SK-N-SH (cell line): ENCODE measurements at regions not wholly inside any gene's neighbourhood (a gene's known extent, or its start where the extent isn't known, plus 50 kb on each side); places are given as distances from the start of the nearest gene placed in this dataset.

Experiments
- CTCF ChIA-PET: fragments of 300-600, 350-600 bp; formaldehyde crosslinking; extraction: SDS; loops from one replicate; lab custom pipeline; 2021; lab: Yijun Ruan, JAX
- POLR2A ChIA-PET: fragments of 350-600 bp; sonication (Branson Sonifier 250); formaldehyde crosslinking; extraction: SDS; loops from one replicate; lab custom pipeline; 2020; ENCODE audit warnings: antibody characterized with exemption, inconsistent platforms; lab: Yijun Ruan, JAX
- DNase-seq: peaks from one replicate; pipeline ENCODE4 v3.0.0; 2012
- H2AFZ ChIP-seq: fragments of 200-600 bp; sonication (generic); 2 replicates; pipeline ENCODE4 v1.8.1; 2016; ENCODE audit warnings: antibody characterized with exemption, mild to moderate bottlenecking, low read depth
- H3F3A ChIP-seq: fragments of 200-600 bp; sonication (generic); replicated peaks from 2 replicates; pipeline ENCODE3; 2016; ENCODE audit warnings: antibody characterized with exemption, mild to moderate bottlenecking; ENCODE audit not compliant: insufficient read depth
- H3K27ac ChIP-seq, 2 experiments: fragments of 200-500 bp in 1 of 2; fragments of 200-600 bp in 1 of 2; sonication (Bioruptor generic) in 1 of 2; sonication (generic), shearing (Covaris generic) in 1 of 2; 2 replicates each; pipeline versions ENCODE4 v1.5.1 to v1.6.1; 2014 to 2016; ENCODE audit warnings: low read depth in 2 of 2, inconsistent platforms in 1 of 2, low read length in 1 of 2, mild to moderate bottlenecking in 1 of 2, mixed read lengths in 1 of 2
- H3K27me3 ChIP-seq: fragments of 200-600 bp; sonication (generic), shearing (Covaris generic); 2 replicates; pipeline ENCODE4 v1.6.1; 2016; ENCODE audit warnings: mixed run types; ENCODE audit not compliant: insufficient read depth
- H3K36me3 ChIP-seq, 2 experiments: fragments of 200-500 bp in 1 of 2; fragments of 200-600 bp in 1 of 2; sonication (Bioruptor generic) in 1 of 2; sonication (generic) in 1 of 2; replicated peaks in 1 of 2; 2 replicates each; pipeline versions ENCODE3 to v1.5.1; 2014 to 2016; ENCODE audit warnings: low read length in 1 of 2, mild to moderate bottlenecking in 1 of 2; ENCODE audit not compliant: insufficient read depth in 2 of 2, control insufficient read depth in 1 of 2
- H3K4me1 ChIP-seq, 2 experiments: fragments of 200-500 bp in 1 of 2; fragments of 200-600 bp in 1 of 2; sonication (Bioruptor generic) in 1 of 2; sonication (generic), shearing (Covaris generic) in 1 of 2; 2 replicates each; pipeline versions ENCODE4 v1.5.1 to v1.6.1; 2014 to 2016; ENCODE audit warnings: low read depth in 1 of 2, low read length in 1 of 2, mixed run types in 1 of 2; ENCODE audit not compliant: insufficient read depth in 2 of 2, control insufficient read depth in 1 of 2
- H3K4me2 ChIP-seq: fragments of 200-600 bp; sonication (generic), shearing (Covaris generic); 2 replicates; pipeline ENCODE4 v1.6.1; 2017; ENCODE audit warnings: mixed run types
- H3K4me3 ChIP-seq, 2 experiments: fragments of 200-500 bp in 1 of 2; fragments of 200-600 bp in 1 of 2; sonication (Bioruptor generic) in 1 of 2; sonication (generic), shearing (Covaris generic) in 1 of 2; 2 replicates each; pipeline versions ENCODE4 v1.5.1 to v1.8.1; 2014 to 2016; ENCODE audit warnings: low read depth in 2 of 2, inconsistent platforms in 1 of 2, low read length in 1 of 2, mild to moderate bottlenecking in 1 of 2, mixed read lengths in 1 of 2, moderate library complexity in 1 of 2
- H3K79me2 ChIP-seq: fragments of 200-600 bp; sonication (generic); 2 replicates; pipeline ENCODE4 v1.8.1; 2017; ENCODE audit warnings: mild to moderate bottlenecking; ENCODE audit not compliant: insufficient read depth
- H3K9ac ChIP-seq: fragments of 200-600 bp; sonication (generic); 2 replicates; pipeline ENCODE4 v1.6.1; 2017; ENCODE audit warnings: mixed run types
- H3K9me2 ChIP-seq: fragments of 200-600 bp; sonication (generic); 2 replicates; pipeline ENCODE4 v1.6.1; 2017; ENCODE audit warnings: mixed run types
- H3K9me3 ChIP-seq: fragments of 200-600 bp; sonication (generic); 2 replicates; pipeline ENCODE4 v1.6.1; 2017; ENCODE audit warnings: mixed run types, mild to moderate bottlenecking, moderate library complexity
- H4K20me1 ChIP-seq: fragments of 200-600 bp; sonication (generic); 2 replicates; pipeline ENCODE4 v1.6.1; 2017; ENCODE audit warnings: mild to moderate bottlenecking, mixed run types; ENCODE audit not compliant: insufficient read depth
- EZH2phosphoT487 ChIP-seq: fragments of 200-600 bp; sonication (generic); IDR thresholded peaks from 2 replicates; pipeline ENCODE4 v1.6.1; 2017; ENCODE audit warnings: low read depth, mixed run types, mild to moderate bottlenecking, antibody characterized with exemption, moderate library complexity, borderline replicate concordance
- FOSL2 ChIP-seq: IDR thresholded peaks from 2 replicates; pipeline ENCODE4 v1.4.0; 2012; ENCODE audit warnings: low read depth, mild to moderate bottlenecking, moderate library complexity, borderline replicate concordance
- FOXJ3 ChIP-seq: sonication (generic); formaldehyde crosslinking; IDR thresholded peaks from 2 replicates; pipeline ENCODE4 v1.5.1; 2020; ENCODE audit warnings: mild to moderate bottlenecking, missing genetic modification reagents
- GATA2 ChIP-seq: sonication (generic); formaldehyde crosslinking; IDR thresholded peaks from 2 replicates; pipeline ENCODE4 v1.5.0; 2020; ENCODE audit warnings: mild to moderate bottlenecking, missing genetic modification reagents
- JUND ChIP-seq: IDR thresholded peaks from 2 replicates; pipeline ENCODE4 v1.4.0; 2012
- MAX ChIP-seq: IDR thresholded peaks from 2 replicates; pipeline ENCODE4 v1.4.0; 2012; ENCODE audit warnings: low read depth
- MEF2A ChIP-seq: IDR thresholded peaks from 2 replicates; pipeline ENCODE4 v1.4.0; 2012; ENCODE audit warnings: low read depth, borderline replicate concordance
- MXI1 ChIP-seq: IDR thresholded peaks from 2 replicates; pipeline ENCODE4 v1.6.1; 2012; ENCODE audit warnings: mild to moderate bottlenecking, low read depth, low read length, improper control_type of control experiment
- NFIC ChIP-seq: IDR thresholded peaks from 2 replicates; pipeline ENCODE4 v1.4.0; 2012; ENCODE audit warnings: borderline replicate concordance
- NRF1 ChIP-seq: IDR thresholded peaks from 2 replicates; pipeline ENCODE4 v1.6.1; 2012; ENCODE audit warnings: low read depth, mild to moderate bottlenecking, low read length
- RCOR1 ChIP-seq: fragments of 150-350 bp; IDR thresholded peaks from 2 replicates; pipeline ENCODE4 v1.6.1; 2017; ENCODE audit warnings: antibody characterized with exemption, low read length
- RFX5 ChIP-seq: IDR thresholded peaks from 2 replicates; pipeline ENCODE4 v1.6.1; 2012; ENCODE audit warnings: mild to moderate bottlenecking, improper control_type of control experiment, low read length
- RXRA ChIP-seq: IDR thresholded peaks from 2 replicates; pipeline ENCODE4 v1.4.0; 2012; ENCODE audit warnings: low read depth, mild to moderate bottlenecking, borderline replicate concordance
- SIN3A ChIP-seq: IDR thresholded peaks from 2 replicates; pipeline ENCODE4 v1.6.1; 2012; ENCODE audit warnings: low read depth, mild to moderate bottlenecking, low read length, moderate library complexity, borderline replicate concordance
- USF2 ChIP-seq: fragments of 150-350 bp; IDR thresholded peaks from 2 replicates; pipeline ENCODE4 v1.6.1; 2017; ENCODE audit warnings: antibody characterized with exemption, low read length, low read depth, borderline replicate concordance
- YY1 ChIP-seq: IDR thresholded peaks from 2 replicates; pipeline ENCODE4 v1.4.0; 2012; ENCODE audit warnings: low read depth, mild to moderate bottlenecking
- ZBTB33 ChIP-seq: IDR thresholded peaks from 2 replicates; pipeline ENCODE4 v1.4.0; 2012; ENCODE audit warnings: low read depth, borderline replicate concordance
- WGBS: methylation state at CpG from one replicate; pipeline ENCODE4 v1.1.6; 2017; ENCODE audit warnings: low lambda C conversion rate; 5-methylcytosine and 5-hydroxymethylcytosine counted together

GRCh38 chrX:57232658-57233360 lies 53.7 kb upstream of the FAAH2 start:
- TF ChIP-seq RXRA (no peak), YY1 (no peak), USF2 (no peak), FOXJ3 (CRISPR knock-in tag) (no peak), GATA2 (CRISPR knock-in tag) (no peak), NFIC (no peak), JUND (no peak), RCOR1 (no peak), FOSL2 (no peak), MEF2A (no peak), ZBTB33 (no peak), SIN3A (no peak), RFX5 (no peak), NRF1 (no peak), EZH2phosphoT487 (no peak), MAX (no peak), MXI1 (no peak)
- no peak overlapping the region for H3K9ac ChIP-seq
- ChIA-PET CTCF (no interaction called here), POLR2A (no interaction called here)
- H3K27ac ChIP-seq: no peak overlapping the region
- H2AFZ ChIP-seq: no peak overlapping the region
- no peaks in the 10 kb centered on the region for H3K9me2 ChIP-seq
- WGBS: 15% methylated on average over 3 of the region's 3 CpGs
- H3K27me3 ChIP-seq: no peaks in the 10 kb centered on the region
- no peaks in the 10 kb centered on the region for H3K79me2 ChIP-seq
- no peaks in the 10 kb centered on the region for H3K9me3 ChIP-seq
- H3K4me3 ChIP-seq: no peak overlapping the region
- H4K20me1 ChIP-seq: no peaks in the 10 kb centered on the region
- no peaks in the 10 kb centered on the region for H3K36me3 ChIP-seq
- DNase-seq: no peak
- no peaks in the 10 kb centered on the region for H3K4me1 ChIP-seq
- H3F3A ChIP-seq: no peaks in the 10 kb centered on the region
- no peak overlapping the region for H3K4me2 ChIP-seq
